HG02588 (cell line): ENCODE measurements at regions not wholly inside any gene's neighbourhood (a gene's known extent, or its start where the extent isn't known, plus 50 kb on each side); places are given as distances from the start of the nearest gene placed in this dataset.

Experiments used
- ATAC-seq: cut with Tn5 transposase; IDR thresholded peaks from one replicate; pipeline ENCODE4 v1.9.1; 2021; ENCODE audit warnings: mild to moderate bottlenecking, moderate library complexity; ENCODE audit not compliant: unreplicated experiment

- no peak for ATAC-seq
These were observed 140.5 kb downstream of the ZBTB18 start for GRCh38 chr1:244191581-244191980.

GRCh38 chr1:244192325-244192724 lies 141.2 kb downstream of the ZBTB18 start:
- no peak for ATAC-seq

DNA sequence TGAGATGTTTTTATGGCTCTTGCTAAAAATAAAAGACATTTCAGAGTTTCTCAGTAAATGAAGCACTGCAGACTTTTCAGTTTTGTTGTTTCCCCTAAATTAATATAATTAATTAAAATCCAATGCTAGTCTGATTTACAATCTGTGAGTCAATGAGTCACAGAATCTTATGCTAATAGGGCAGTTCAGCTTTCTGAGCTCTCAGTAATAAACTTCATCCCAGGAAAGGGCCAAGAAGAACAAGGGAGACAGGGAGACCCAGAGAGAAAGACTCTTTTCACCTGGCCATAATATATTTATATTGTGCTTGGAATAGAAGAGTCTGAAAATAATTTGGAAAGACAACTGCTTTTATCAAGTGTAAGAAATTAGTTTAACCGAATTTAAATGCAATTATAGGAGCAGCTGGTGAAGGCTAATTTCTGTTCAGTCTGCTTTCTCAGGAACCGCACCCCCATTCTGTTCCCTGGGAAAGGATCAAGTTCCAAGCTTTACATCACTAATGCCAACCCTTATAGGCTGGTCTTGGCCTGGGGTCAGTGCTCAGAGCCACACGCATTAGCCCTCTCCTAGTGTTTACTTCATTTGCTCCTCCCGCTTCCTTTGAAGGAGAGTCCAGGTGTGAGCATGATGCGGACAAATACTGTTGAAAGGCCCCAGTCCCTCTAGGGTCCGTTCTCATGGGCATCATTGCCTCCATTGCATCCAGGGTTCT lies 145.6 kb downstream of the ZBTB18 start:
- ATAC-seq, result no peak

DNA sequence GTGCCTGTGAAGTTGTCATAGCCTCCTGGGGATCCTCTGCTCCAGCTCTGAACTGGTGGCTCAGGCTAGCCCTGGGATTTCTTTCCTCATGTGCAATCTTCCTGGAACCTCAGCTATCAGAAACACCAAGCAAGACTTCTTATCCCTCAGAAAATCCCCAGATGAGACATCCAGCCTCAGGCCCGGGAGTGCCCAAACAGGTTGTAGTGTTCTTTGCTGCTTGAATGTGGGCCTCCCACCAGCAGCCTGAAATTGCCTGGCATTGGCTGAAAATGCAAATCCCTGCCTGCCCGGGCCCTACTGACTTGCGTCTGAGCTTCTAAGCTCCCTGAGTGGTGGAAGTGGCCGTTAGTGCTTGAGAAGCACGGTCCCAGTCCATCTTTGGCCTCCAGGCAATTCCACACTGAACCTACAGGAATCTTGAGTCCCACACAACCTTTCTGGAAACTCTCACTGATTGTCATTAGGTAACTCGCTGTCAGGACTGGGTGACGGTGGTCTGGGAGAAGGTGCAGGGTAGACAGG lies 146.8 kb downstream of the ZBTB18 start:
- ATAC-seq, result no peak

DNA sequence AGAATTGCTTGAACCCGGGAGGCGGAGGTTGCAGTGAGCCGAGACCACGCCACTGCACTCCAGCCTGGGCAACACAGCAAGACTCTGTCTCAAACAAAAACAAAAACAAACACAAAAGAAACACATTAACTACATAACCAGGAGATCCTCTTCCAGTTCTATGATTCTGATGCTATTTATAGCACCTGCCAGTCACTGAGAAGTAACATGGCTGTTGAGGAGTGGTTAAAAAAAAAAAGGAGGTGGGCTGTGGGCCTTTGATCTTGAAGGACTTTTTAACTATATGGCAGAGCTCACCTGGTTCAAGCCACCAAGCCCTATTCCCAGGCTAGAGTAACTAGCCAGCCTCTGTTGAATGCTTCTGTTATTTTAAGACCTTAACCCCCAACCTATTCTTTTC lies 148.8 kb downstream of the ZBTB18 start:
- ATAC-seq, result no peak

DNA sequence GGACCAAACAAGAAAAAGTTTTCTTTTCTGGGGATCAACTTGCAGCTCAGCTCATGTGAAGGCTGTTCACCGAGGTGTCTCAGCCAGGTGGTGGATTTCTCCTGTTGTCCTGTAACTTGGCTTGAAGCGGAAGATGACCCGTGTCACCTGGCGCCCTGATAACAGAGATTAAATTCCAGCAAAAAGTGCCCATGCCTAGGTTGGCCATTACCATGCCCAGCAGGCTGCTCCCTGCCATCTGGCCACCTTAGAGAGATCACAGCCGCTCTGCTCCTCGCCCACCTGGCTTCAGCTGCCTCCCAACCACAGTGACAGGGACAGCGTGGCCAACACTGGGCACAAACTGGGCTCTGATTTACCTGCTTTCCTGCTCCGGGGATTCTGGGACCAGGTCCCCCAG lies 149.5 kb downstream of the ZBTB18 start:
- no peak for ATAC-seq

GRCh38 chr1:244201750-244202149 lies 150.7 kb downstream of the ZBTB18 start:
- no peak for ATAC-seq

DNA sequence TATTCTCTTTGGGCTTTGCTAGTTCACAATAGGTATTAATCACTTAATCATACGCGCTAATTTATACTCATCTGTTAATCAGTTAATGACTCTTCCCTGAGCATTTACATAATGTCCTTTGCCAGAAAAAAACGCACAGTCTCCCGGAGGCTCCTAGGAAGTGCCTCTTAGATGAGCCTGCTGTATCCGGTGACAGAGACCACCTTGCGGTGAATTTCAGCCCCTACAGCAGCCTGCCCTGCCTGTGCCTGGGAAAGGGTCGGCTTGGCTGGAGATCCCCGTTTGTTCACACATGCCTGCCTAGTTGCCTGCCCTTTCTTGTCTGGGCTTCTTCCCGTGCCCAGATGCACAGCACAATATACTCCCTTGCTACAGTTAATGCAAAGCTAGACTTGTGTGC lies 152.9 kb downstream of the ZBTB18 start:
- ATAC-seq, result no peak

- no peak for ATAC-seq
These were observed 154.1 kb downstream of the ZBTB18 start for GRCh38 chr1:244205171-244205570.

GRCh38 chr1:244205906-244206305 lies 154.8 kb downstream of the ZBTB18 start:
- ATAC-seq, result no peak

- no peak for ATAC-seq
These were observed 156.2 kb downstream of the ZBTB18 start for GRCh38 chr1:244207042-244207934.

DNA sequence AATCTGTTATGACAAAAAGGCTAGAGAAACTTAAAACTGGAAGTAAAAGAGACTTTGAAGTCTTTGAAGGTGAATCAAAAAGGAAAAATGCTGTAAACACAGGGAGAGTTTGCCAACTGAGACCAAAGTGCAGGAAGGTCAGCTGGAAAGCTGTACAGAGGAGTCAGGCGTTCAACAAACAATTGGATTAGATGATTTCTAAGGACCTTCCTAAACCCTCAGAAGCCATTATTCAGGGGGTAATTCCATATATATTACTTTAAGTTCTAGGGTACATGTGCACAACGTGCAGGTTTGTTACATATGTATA lies 156.8 kb downstream of the ZBTB18 start:
- no peak for ATAC-seq

DNA sequence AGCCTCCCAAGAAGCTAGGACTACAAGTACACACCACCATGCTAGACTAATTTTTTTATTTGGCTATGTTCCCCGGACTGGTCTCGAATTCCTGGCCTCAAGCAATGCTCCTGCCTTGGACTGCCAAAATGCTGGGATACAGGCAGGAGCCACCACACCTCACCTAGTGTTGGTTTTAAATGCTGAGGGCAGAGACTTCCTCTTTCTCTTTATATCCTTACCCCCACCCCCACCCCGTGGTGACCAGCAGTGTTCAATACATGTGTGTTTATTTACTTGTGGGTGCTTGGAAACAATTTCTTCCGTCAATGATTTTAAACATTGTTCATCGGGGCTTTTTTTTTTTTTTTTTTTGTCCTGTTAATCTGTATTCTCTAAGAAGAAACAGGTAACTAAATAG lies 158.9 kb downstream of the ZBTB18 start:
- no peak for ATAC-seq

GRCh38 chr1:244210884-244211558 lies 159.9 kb downstream of the ZBTB18 start:
- no peak for ATAC-seq

DNA sequence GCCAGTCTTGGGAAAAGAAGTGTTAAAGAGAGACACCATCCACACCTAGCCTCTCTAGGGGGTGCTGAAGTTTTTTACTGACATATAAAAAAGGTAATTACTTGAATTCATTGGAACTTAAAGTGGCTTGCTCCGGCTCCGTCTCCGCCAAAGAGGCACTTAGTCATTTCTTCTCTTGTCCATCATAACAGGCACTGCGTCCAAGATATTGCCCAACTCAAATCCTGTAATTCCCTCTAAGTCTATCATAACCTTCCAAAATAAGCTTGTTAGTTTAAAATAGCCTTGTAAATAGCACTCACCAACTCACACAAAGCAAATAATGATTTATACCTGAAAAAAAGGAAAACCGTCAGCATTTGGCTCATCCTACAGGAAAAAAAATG lies 160.5 kb downstream of the ZBTB18 start:
- ATAC-seq, result no peak

GRCh38 chr1:244212219-244212618 lies 161.1 kb downstream of the ZBTB18 start:
- ATAC-seq, result no peak

GRCh38 chr1:244212797-244213475 lies 161.9 kb downstream of the ZBTB18 start:
- no peak for ATAC-seq

- ATAC-seq, result no peak
These were observed 163.2 kb downstream of the ZBTB18 start for GRCh38 chr1:244214009-244214967.

DNA sequence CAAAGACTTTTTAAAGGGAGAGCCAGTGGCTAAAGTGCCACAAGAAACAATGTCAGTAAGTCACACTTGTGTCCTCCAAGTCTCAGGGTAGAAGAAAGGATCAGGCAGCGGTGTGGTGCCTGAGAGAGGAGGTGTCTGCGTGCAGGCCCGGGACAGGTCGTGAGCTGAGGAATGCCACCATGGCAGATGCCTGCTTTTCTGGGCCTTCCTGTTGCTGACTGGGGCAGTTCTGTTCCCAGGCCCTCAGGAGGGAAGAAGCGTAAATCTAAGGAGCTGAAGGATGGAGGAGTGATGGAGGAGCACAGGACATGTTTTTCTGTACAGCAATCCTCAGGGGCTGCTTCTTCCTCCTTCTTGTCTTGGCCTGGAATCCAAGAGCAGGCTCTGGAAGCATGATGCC lies 165.8 kb downstream of the ZBTB18 start:
- no peak for ATAC-seq

GRCh38 chr1:244217711-244218110 lies 166.6 kb downstream of the ZBTB18 start:
- ATAC-seq, result no peak
